Adrenal gland (tissue), 9 donors: ENCODE measurements at regions not wholly inside any gene's neighbourhood (a gene's known extent, or its start where the extent isn't known, plus 50 kb on each side); places are given as distances from the start of the nearest gene placed in this dataset.

ENCODE experiments used
- DNase-seq, 7 donors: peaks; one replicate each; pipeline ENCODE4 v3.0.0-alpha.2; 2019 to 2020
- H3K27ac ChIP-seq, 5 donors: fragments of 200-600 bp; sonication (generic) in 4 of 5; 1 replicate in 3 of 5; 2 replicates in 2 of 5; pipeline versions ENCODE4 v1.5.1 to v1.8.0; 2016 to 2020; ENCODE audit warnings: mild to moderate bottlenecking in 1 of 5
- H3K27me3 ChIP-seq: fragments of 200-600 bp; 2 replicates; pipeline ENCODE4 v1.8.0; 2021
- H3K36me3 ChIP-seq, 2 donors: fragments of 200-600 bp; replicated peaks in 1 of 2; 1 replicate in 1 of 2; 2 replicates in 1 of 2; pipeline versions ENCODE4 v1.5.1 to v1.8.0; 2018 to 2022
- H3K4me1 ChIP-seq, 2 donors: fragments of 200-600 bp; replicated peaks in 1 of 2; 1 replicate in 1 of 2; 2 replicates in 1 of 2; pipeline versions ENCODE4 v1.5.1 to v1.8.0; 2018 to 2021
- H3K4me3 ChIP-seq, 4 donors: fragments of 200-600 bp; sonication (generic) in 3 of 4; one replicate each; pipeline ENCODE4 v1.5.1; 2016 to 2018
- H3K9me3 ChIP-seq, 3 donors: fragments of 200-600 bp; sonication (generic) in 1 of 3; replicated peaks in 1 of 3; 1 replicate in 2 of 3; 2 replicates in 1 of 3; pipeline versions ENCODE4 v1.5.1 to v1.8.0; 2016 to 2021
- CTCF ChIP-seq, 6 experiments: fragments of 450-650 bp in 4 of 6; fragments of 200-600 bp in 2 of 6; sonication (generic) in 1 of 6; IDR thresholded peaks; 1 replicate in 5 of 6; 2 replicates in 1 of 6; pipeline versions ENCODE4 v1.5.1 to v1.8.0; 2016 to 2021; ENCODE audit warnings: antibody characterized with exemption in 6 of 6, mild to moderate bottlenecking in 2 of 6, moderate library complexity in 1 of 6
- POLR2A ChIP-seq, 2 donors: fragments of 450-650 bp; IDR thresholded peaks; one replicate each; pipeline ENCODE4 v1.6.1; 2017; ENCODE audit warnings: antibody characterized with exemption in 2 of 2, mild to moderate bottlenecking in 2 of 2, moderate library complexity in 1 of 2
- WGBS, 4 donors: extraction: QIAGEN DNeasy Blood & Tissue Kit in 2 of 4; methylation state at CpG; one replicate each; pipeline versions ENCODE4 v1.1.5 to v1.1.7; 2013 to 2017; 5-methylcytosine and 5-hydroxymethylcytosine counted together
- intact Hi-C, 2 donors: fragments of 100-400 bp; cut with DNase I; formaldehyde crosslinking; loops; one replicate each; pipeline versions ENCODE4 v1.14.1 to v1.15.0; 2022 to 2023
- donor health status: healthy with polysubstance abuse.
- donor health status: Bipolar disorder and iron deficiency.
- donor health status: DM: yes; HTN: yes; CAD: no.
- donor health status: DM: no; HTN: no; CAD: no.
- donor health status: DM: no; HTN: no; CAD: no.

GRCh38 chr7:94160719-94161435 lies 156.7 kb upstream of the BET1 start:
- intact Hi-C loops: no loop called here
- 57 to 66% (median 63%) methylated on average over 3 of the region's 3 CpGs for WGBS, 4 donors
- Histone ChIP-seq H3K27ac (no peak overlapping the region), H3K4me3 (no peak overlapping the region), H3K9me3 (no peaks in the 10 kb centered on the region), H3K27me3 (no peaks in the 10 kb centered on the region), H3K36me3 (no peaks in the 10 kb centered on the region), H3K4me1 (peaks cover 0 to 5% of the 10 kb centered on the region in 2 donors)
- TF ChIP-seq POLR2A (IDR thresholded peaks at IDR 0.05) (no peak), CTCF (IDR thresholded peaks at IDR 0.05) (no peak)
- DNase-seq: no peak

GRCh38 chr7:94161476-94161875 lies 157.3 kb upstream of the BET1 start:
- Histone ChIP-seq H3K4me3 (no peak overlapping the region), H3K27me3 (no peaks in the 10 kb centered on the region), H3K9me3 (no peaks in the 10 kb centered on the region), H3K36me3 (no peaks in the 10 kb centered on the region), H3K4me1 (peaks cover 0 to 5% of the 10 kb centered on the region in 2 donors), H3K27ac (no peak overlapping the region)
- intact Hi-C loops: no loop called here
- 82 to 90% (median 83%) methylated on average over 6 of the region's 6 CpGs for WGBS, 4 donors
- DNase-seq: no peak
- no peak for TF ChIP-seq POLR2A (IDR thresholded peaks at IDR 0.05)
- no peak for TF ChIP-seq CTCF (IDR thresholded peaks at IDR 0.05)

- WGBS, 4 donors: 94 to 97% (median 95%) methylated on average over 4 of the region's 4 CpGs
- no peak overlapping the region for H3K27ac ChIP-seq
- no peak for TF ChIP-seq POLR2A (IDR thresholded peaks at IDR 0.05)
- no peak for TF ChIP-seq CTCF (IDR thresholded peaks at IDR 0.05)
- H3K9me3 ChIP-seq: no peaks in the 10 kb centered on the region
- no peak overlapping the region for H3K4me3 ChIP-seq
- no peaks in the 10 kb centered on the region for H3K27me3 ChIP-seq
- intact Hi-C loops: no loop called here
- H3K36me3 ChIP-seq: no peaks in the 10 kb centered on the region
- no peak for DNase-seq
- H3K4me1 ChIP-seq: no peaks in the 10 kb centered on the region
These were observed 165.5 kb upstream of the BET1 start for GRCh38 chr7:94169682-94170081.

GRCh38 chr7:94170836-94171235 lies 166.7 kb upstream of the BET1 start:
- H3K36me3 ChIP-seq: no peaks in the 10 kb centered on the region
- H3K9me3 ChIP-seq: no peaks in the 10 kb centered on the region
- no peak for DNase-seq
- intact Hi-C loops: no loop called here
- no peaks in the 10 kb centered on the region for H3K4me1 ChIP-seq
- no peak overlapping the region for H3K27ac ChIP-seq
- H3K27me3 ChIP-seq: no peaks in the 10 kb centered on the region
- no peak overlapping the region for H3K4me3 ChIP-seq
- TF ChIP-seq CTCF (IDR thresholded peaks at IDR 0.05) (no peak), POLR2A (IDR thresholded peaks at IDR 0.05) (no peak)
